ENCODE measurements at regions not wholly inside any gene's neighbourhood (a gene's known extent, or its start where the extent isn't known, plus 50 kb on each side); places are given as distances from the start of the nearest gene placed in this dataset.

GRCh38 chr7:113548561-113548960 lies 370.2 kb downstream of the PPP1R3A start:
- TF ChIP-seq MAX (IDR thresholded peaks at IDR 0.05; ENCODE audit: low read depth, low read length) = no peak
- no peak for TF ChIP-seq ZNF687 (IDR thresholded peaks at IDR 0.05)
- TF ChIP-seq SUPT20H (IDR thresholded peaks at IDR 0.05; ENCODE audit: borderline replicate concordance, control insufficient read depth, low read depth, low read length) = no peak
- TF ChIP-seq EZH2 (IDR thresholded peaks at IDR 0.05; ENCODE audit: borderline replicate concordance, control insufficient read depth, low read depth, low read length) = no peak
- TF ChIP-seq POLR2AphosphoS5 (IDR thresholded peaks at IDR 0.05; ENCODE audit: low read length) = no peak
- TF ChIP-seq CTCF (IDR thresholded peaks at IDR 0.05 in 2 of 3, conservative IDR thresholded peaks at IDR 0.05 in 1 of 3; ENCODE audit: control insufficient read depth in 2 of 3, extremely low read depth in 1 of 3, insufficient read depth in 1 of 3, low read depth in 3 of 3, low read length in 3 of 3) = no peak
